ENCODE measurements at regions not wholly inside any gene's neighbourhood (a gene's known extent, or its start where the extent isn't known, plus 50 kb on each side); places are given as distances from the start of the nearest gene placed in this dataset.

DNA sequence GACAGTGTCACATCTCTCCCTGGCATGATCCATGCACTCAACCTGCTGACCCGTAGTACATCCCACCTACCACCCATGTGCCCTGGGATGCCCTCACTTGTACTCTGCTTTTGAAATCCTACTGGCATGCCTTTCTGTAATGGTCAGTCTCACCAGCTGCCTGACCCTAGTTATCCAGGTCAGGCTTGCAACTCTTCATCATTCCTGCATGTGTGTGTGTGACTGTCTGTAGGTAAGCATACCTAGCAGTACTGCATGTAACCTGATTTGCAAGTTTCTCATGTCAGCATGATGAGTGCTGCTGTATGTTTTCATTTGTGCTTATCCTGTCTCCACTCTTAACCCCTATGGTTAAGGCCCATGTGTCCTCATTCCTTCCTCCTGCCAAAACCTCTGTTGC, 202.0 kb upstream of the MTNR1B start:
- no peaks in the 10 kb centered on the region for H3K9me3 ChIP-seq
- in situ Hi-C loops (cut with MboI; ENCODE audit: low pct_ligation_motif_present in 1 of 4, low pct_unique_long_range_greater_than_20kb in 1 of 4, low sequenced_read_pairs in 3 of 4) (no loop called here), intact Hi-C loops (cut with DNase I; ENCODE audit: low total_unique reads) (no loop called here)
- WGBS, 2 donors (ENCODE audit: low coverage in 1 of 2) = 92% methylated on average over 1 of the region's 1 CpG; no CpG with 5 or more reads in 1 of the 2 donors
- H3K27me3 ChIP-seq = no peaks in the 10 kb centered on the region
- no peak overlapping the region for H3K27ac ChIP-seq
- H3K4me1 ChIP-seq = peaks cover 0 to 17% (median 2%) of the 10 kb centered on the region in 4 donors
- TF ChIP-seq POLR2AphosphoS5 (IDR thresholded peaks at IDR 0.05) (no peak), POLR2A (IDR thresholded peaks at IDR 0.05) (no peak), EP300 (IDR thresholded peaks at IDR 0.05; ENCODE audit: low read depth) (no peak)
- TF ChIP-seq, protein P1, sequence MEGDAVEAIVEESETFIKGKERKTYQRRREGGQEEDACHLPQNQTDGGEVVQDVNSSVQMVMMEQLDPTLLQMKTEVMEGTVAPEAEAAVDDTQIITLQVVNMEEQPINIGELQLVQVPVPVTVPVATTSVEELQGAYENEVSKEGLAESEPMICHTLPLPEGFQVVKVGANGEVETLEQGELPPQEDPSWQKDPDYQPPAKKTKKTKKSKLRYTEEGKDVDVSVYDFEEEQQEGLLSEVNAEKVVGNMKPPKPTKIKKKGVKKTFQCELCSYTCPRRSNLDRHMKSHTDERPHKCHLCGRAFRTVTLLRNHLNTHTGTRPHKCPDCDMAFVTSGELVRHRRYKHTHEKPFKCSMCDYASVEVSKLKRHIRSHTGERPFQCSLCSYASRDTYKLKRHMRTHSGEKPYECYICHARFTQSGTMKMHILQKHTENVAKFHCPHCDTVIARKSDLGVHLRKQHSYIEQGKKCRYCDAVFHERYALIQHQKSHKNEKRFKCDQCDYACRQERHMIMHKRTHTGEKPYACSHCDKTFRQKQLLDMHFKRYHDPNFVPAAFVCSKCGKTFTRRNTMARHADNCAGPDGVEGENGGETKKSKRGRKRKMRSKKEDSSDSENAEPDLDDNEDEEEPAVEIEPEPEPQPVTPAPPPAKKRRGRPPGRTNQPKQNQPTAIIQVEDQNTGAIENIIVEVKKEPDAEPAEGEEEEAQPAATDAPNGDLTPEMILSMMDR (IDR thresholded peaks at IDR 0.05) = no peak
- H3K36me3 ChIP-seq = no peaks in the 10 kb centered on the region
- no peak overlapping the region for H3K4me3 ChIP-seq
- no peak for DNase-seq

- intact Hi-C loops (cut with DNase I; ENCODE audit: low total_unique reads) = no loop called here
- no peaks in the 10 kb centered on the region for H3K36me3 ChIP-seq
- H3K4me3 ChIP-seq = no peak overlapping the region
- DNase-seq = no peak
- in situ Hi-C loops (cut with MboI; ENCODE audit: low pct_ligation_motif_present in 1 of 4, low pct_unique_long_range_greater_than_20kb in 1 of 4, low sequenced_read_pairs in 3 of 4) = no loop called here
- no peaks in the 10 kb centered on the region for H3K27me3 ChIP-seq
- no peak overlapping the region for H3K27ac ChIP-seq
- TF ChIP-seq POLR2AphosphoS5 (IDR thresholded peaks at IDR 0.05) (no peak), EP300 (IDR thresholded peaks at IDR 0.05; ENCODE audit: low read depth) (no peak)
- H3K4me1 ChIP-seq = peaks cover 0 to 17% (median 2%) of the 10 kb centered on the region in 4 donors
- whole genome bisulfite sequencing, 2 donors (ENCODE audit: low coverage in 1 of 2) = 78 to 89% methylated on average over 5 of the region's 5 CpGs
- no peaks in the 10 kb centered on the region for H3K9me3 ChIP-seq
Measured at GRCh38 chr11:92768121-92768840, 201.2 kb upstream of the MTNR1B start.

- Histone ChIP-seq H3K27me3 (no peaks in the 10 kb centered on the region), H3K4me3 (no peak overlapping the region), H3K9me3 (no peaks in the 10 kb centered on the region), H3K4me1 (peaks cover 0 to 17% (median 2%) of the 10 kb centered on the region in 4 donors), H3K36me3 (no peaks in the 10 kb centered on the region), H3K27ac (no peak overlapping the region)
- in situ Hi-C loops (cut with MboI; ENCODE audit: low pct_ligation_motif_present in 1 of 4, low pct_unique_long_range_greater_than_20kb in 1 of 4, low sequenced_read_pairs in 3 of 4) (no loop called here), intact Hi-C loops (cut with DNase I; ENCODE audit: low total_unique reads) (no loop called here)
- TF ChIP-seq, protein P1 (IDR thresholded peaks at IDR 0.05) = no peak
- TF ChIP-seq POLR2AphosphoS5 (IDR thresholded peaks at IDR 0.05) (no peak), EP300 (IDR thresholded peaks at IDR 0.05; ENCODE audit: low read depth) (no peak)
- DNase-seq = no peak
- WGBS, 2 donors (ENCODE audit: low coverage in 1 of 2) = 21 to 38% methylated on average over 2 of the region's 2 CpGs
Measured at GRCh38 chr11:92769112-92769511, 200.3 kb upstream of the MTNR1B start.

- in situ Hi-C loops (cut with MboI; ENCODE audit: low pct_ligation_motif_present in 1 of 4, low pct_unique_long_range_greater_than_20kb in 1 of 4, low sequenced_read_pairs in 3 of 4) (no loop called here), intact Hi-C loops (cut with DNase I; ENCODE audit: low total_unique reads) (no loop called here)
- WGBS, 2 donors (ENCODE audit: low coverage in 1 of 2) = 84 to 89% methylated on average over 5 to 7 of the region's 7 CpGs
- Histone ChIP-seq H3K27me3 (no peaks in the 10 kb centered on the region), H3K36me3 (no peaks in the 10 kb centered on the region), H3K4me3 (no peak overlapping the region), H3K4me1 (peaks cover 0 to 17% (median 2%) of the 10 kb centered on the region in 4 donors), H3K27ac (no peak overlapping the region), H3K9me3 (no peaks in the 10 kb centered on the region)
- TF ChIP-seq POLR2A (IDR thresholded peaks at IDR 0.05) (no peak), POLR2AphosphoS5 (IDR thresholded peaks at IDR 0.05) (no peak), EP300 (IDR thresholded peaks at IDR 0.05; ENCODE audit: low read depth) (no peak)
- TF ChIP-seq, protein P1 (IDR thresholded peaks at IDR 0.05) = no peak
- DNase-seq = no peak
Measured at GRCh38 chr11:92770419-92770818, 199.0 kb upstream of the MTNR1B start.

Measured in transverse colon (tissue), 4 donors.